ENCODE measurements at regions not wholly inside any gene's neighbourhood (a gene's known extent, or its start where the extent isn't known, plus 50 kb on each side); places are given as distances from the start of the nearest gene placed in this dataset.

DNA sequence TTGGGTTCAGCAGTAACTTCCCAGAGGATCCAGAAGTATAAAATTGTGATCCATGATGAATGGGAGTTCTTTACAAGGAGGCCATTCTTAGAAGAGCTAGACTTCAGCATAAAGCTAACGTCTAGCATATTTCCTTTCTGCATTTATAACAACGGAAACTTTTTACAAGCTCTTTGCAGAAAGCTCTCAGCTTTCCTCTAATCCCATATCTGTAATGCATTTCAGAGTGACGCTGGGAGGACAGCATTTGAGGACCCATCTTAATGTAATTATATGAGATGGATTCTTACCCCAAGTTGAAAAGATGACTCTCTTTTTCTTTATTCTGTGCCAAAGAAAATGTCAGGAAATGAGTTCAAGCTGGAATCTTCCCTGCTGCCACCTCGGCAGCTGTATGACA is 132.0 kb upstream of the CACHD1 start:
- BruUV-seq (replicated peaks), result no TSS peak
- Mint-ChIP-seq H3K27ac (ENCODE audit: unreplicated experiment) (no peak overlapping the region), H3K4me1 (ENCODE audit: low read depth, unreplicated experiment) (no peaks in the 10 kb centered on the region), H3K9me3 (ENCODE audit: unreplicated experiment) (peaks cover 9% of the 10 kb centered on the region), H3K36me3 (ENCODE audit: insufficient read depth, unreplicated experiment) (no peaks in the 10 kb centered on the region), H3K4me3 (ENCODE audit: unreplicated experiment) (no peak overlapping the region), H3K27me3 (ENCODE audit: insufficient read depth, unreplicated experiment) (peaks cover 3% of the 10 kb centered on the region)
- TF ChIP-seq, protein P1, sequence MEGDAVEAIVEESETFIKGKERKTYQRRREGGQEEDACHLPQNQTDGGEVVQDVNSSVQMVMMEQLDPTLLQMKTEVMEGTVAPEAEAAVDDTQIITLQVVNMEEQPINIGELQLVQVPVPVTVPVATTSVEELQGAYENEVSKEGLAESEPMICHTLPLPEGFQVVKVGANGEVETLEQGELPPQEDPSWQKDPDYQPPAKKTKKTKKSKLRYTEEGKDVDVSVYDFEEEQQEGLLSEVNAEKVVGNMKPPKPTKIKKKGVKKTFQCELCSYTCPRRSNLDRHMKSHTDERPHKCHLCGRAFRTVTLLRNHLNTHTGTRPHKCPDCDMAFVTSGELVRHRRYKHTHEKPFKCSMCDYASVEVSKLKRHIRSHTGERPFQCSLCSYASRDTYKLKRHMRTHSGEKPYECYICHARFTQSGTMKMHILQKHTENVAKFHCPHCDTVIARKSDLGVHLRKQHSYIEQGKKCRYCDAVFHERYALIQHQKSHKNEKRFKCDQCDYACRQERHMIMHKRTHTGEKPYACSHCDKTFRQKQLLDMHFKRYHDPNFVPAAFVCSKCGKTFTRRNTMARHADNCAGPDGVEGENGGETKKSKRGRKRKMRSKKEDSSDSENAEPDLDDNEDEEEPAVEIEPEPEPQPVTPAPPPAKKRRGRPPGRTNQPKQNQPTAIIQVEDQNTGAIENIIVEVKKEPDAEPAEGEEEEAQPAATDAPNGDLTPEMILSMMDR (IDR thresholded peaks at IDR 0.05; ENCODE audit: insufficient read depth in 1 of 2, low read depth in 1 of 2, low read length in 1 of 2, severe bottlenecking in 1 of 2, unreplicated experiment in 1 of 2), result no peak
- Histone ChIP-seq H3K36me3 (ENCODE audit: control insufficient read depth, insufficient read depth, low read length) (no peaks in the 10 kb centered on the region), H3K4me3 (ENCODE audit: low read depth, low read length) (no peak overlapping the region), H3K4me1 (no peaks in the 10 kb centered on the region), H3K9me3 (no peaks in the 10 kb centered on the region), H3K27me3 (replicated peaks; ENCODE audit: control insufficient read depth, insufficient read depth, low read length) (no peaks in the 10 kb centered on the region)
- ChIA-PET CTCF (no interaction called here), POLR2A (no interaction called here)
- intact Hi-C loops (cut with micrococcal nuclease; ENCODE audit: unreplicated experiment), result no loop called here
- DNase-seq, result no peak

DNA sequence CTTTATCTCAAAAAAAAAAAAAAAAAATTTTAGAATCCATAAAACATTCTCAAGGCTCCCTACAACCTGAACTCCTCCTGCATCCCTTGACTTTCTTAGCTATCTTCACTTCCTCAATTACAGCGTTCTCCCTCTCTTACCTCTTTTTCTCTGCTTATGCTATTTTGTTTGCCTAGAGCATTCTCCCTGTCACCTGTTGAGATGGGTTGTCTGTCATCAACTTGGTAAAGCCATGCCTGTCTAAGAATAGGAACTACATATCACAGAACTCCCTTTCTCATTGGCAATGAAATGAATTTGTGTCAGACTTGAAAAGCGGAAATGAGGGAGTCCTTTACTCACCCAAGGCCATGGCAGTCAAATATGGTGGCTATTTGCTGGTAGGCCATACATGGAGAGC is 129.6 kb upstream of the CACHD1 start:
- Mint-ChIP-seq H3K4me3 (ENCODE audit: unreplicated experiment) (no peak overlapping the region), H3K4me1 (ENCODE audit: low read depth, unreplicated experiment) (no peaks in the 10 kb centered on the region), H3K27ac (ENCODE audit: unreplicated experiment) (no peak overlapping the region), H3K9me3 (ENCODE audit: unreplicated experiment) (peaks cover 9% of the 10 kb centered on the region), H3K36me3 (ENCODE audit: insufficient read depth, unreplicated experiment) (no peaks in the 10 kb centered on the region), H3K27me3 (ENCODE audit: insufficient read depth, unreplicated experiment) (peaks cover 3% of the 10 kb centered on the region)
- intact Hi-C loops (cut with micrococcal nuclease; ENCODE audit: unreplicated experiment), result no loop called here
- CTCF ChIA-PET, result no interaction called here
- no peaks in the 10 kb centered on the region for H3K9me3 ChIP-seq
- BruUV-seq (replicated peaks), result no TSS peak
- H3K36me3 ChIP-seq (ENCODE audit: control insufficient read depth, insufficient read depth, low read length), result no peaks in the 10 kb centered on the region
- POLR2A ChIA-PET, result no interaction called here
- TF ChIP-seq, protein P1 (IDR thresholded peaks at IDR 0.05; ENCODE audit: insufficient read depth in 1 of 2, low read depth in 1 of 2, low read length in 1 of 2, severe bottlenecking in 1 of 2, unreplicated experiment in 1 of 2), result no peak
- no peak overlapping the region for H3K4me3 ChIP-seq (ENCODE audit: low read depth, low read length)
- no peaks in the 10 kb centered on the region for H3K4me1 ChIP-seq
- no peak for DNase-seq
- H3K27me3 ChIP-seq (replicated peaks; ENCODE audit: control insufficient read depth, insufficient read depth, low read length), result no peaks in the 10 kb centered on the region

DNA sequence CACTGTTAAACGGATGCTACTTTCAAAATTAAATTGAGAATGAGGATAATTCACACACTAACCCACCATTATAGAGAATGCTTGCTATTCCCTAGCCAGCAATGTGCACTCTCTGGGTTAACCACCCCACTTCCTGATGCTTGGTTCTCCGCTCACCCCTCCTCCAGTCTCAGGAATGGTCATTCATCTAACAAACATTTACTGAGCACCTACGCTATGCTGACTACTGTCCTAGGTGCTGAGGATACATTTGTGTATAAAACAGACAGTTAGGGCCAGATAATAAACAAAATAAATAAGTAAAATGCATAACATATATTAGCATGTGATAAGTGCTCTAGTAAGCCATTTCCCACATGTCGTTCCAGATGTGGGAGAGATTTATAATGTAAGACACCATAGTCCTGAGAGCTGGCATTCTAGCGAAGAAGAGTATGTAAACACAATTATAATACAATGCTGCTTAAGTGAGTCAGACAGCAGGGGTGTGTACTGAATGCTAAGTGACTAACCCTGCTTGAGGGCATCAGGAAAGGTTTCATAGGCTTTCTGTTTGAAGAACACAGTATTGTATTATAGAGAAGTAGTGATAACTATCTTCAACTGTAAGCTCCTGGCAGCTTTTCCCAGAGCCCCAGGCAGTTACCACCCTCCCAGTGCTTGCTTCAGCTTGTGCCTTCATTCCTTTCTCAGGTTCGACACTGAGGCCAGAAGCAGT is 126.7 kb upstream of the CACHD1 start:
- Histone ChIP-seq H3K4me3 (ENCODE audit: low read depth, low read length) (no peak overlapping the region), H3K27me3 (replicated peaks; ENCODE audit: control insufficient read depth, insufficient read depth, low read length) (no peaks in the 10 kb centered on the region), H3K36me3 (ENCODE audit: control insufficient read depth, insufficient read depth, low read length) (no peaks in the 10 kb centered on the region), H3K9me3 (no peaks in the 10 kb centered on the region), H3K4me1 (no peaks in the 10 kb centered on the region)
- TF ChIP-seq, protein P1 (IDR thresholded peaks at IDR 0.05; ENCODE audit: insufficient read depth in 1 of 2, low read depth in 1 of 2, low read length in 1 of 2, severe bottlenecking in 1 of 2, unreplicated experiment in 1 of 2), result no peak
- no TSS peak for BruUV-seq (replicated peaks)
- ChIA-PET POLR2A (no interaction called here), CTCF (no interaction called here)
- no peak overlapping the region for H3K4me3 Mint-ChIP-seq (ENCODE audit: unreplicated experiment)
- peaks cover 3% of the 10 kb centered on the region for H3K27me3 Mint-ChIP-seq (ENCODE audit: insufficient read depth, unreplicated experiment)
- H3K36me3 Mint-ChIP-seq (ENCODE audit: insufficient read depth, unreplicated experiment), result no peaks in the 10 kb centered on the region
- DNase-seq, result peak; percentile 1 to 47
- H3K4me1 Mint-ChIP-seq (ENCODE audit: low read depth, unreplicated experiment), result no peaks in the 10 kb centered on the region
- H3K9me3 Mint-ChIP-seq (ENCODE audit: unreplicated experiment), result peaks cover 9% of the 10 kb centered on the region
- intact Hi-C loops (cut with micrococcal nuclease; ENCODE audit: unreplicated experiment), result no loop called here
- no peak overlapping the region for H3K27ac Mint-ChIP-seq (ENCODE audit: unreplicated experiment)
